Gastrocnemius medialis (tissue), 4 donors: ENCODE measurements at regions not wholly inside any gene's neighbourhood (a gene's known extent, or its start where the extent isn't known, plus 50 kb on each side); places are given as distances from the start of the nearest gene placed in this dataset.

Source experiments
- ATAC-seq, 2 donors: fragments of 150-250 bp; one replicate each; pipeline ENCODE4 v1.9.1; 2016
- DNase-seq, 2 donors: peaks; one replicate each; pipeline ENCODE4 v3.0.0-alpha.2; 2019
- H3K27ac ChIP-seq, 4 donors: fragments of 200-600 bp; sonication (generic); 1 replicate in 1 of 4; 2 replicates in 3 of 4; pipeline ENCODE4 v1.5.1; 2016 to 2018; ENCODE audit warnings: mild to moderate bottlenecking in 2 of 4, moderate library complexity in 1 of 4
- H3K27me3 ChIP-seq, 3 donors: fragments of 200-600 bp; sonication (generic) in 2 of 3; 1 replicate in 1 of 3; 2 replicates in 2 of 3; pipeline versions ENCODE4 v1.5.1 to v1.6.0; 2016 to 2019; ENCODE audit warnings: mild to moderate bottlenecking in 1 of 3, moderate library complexity in 1 of 3
- H3K36me3 ChIP-seq, 2 donors: fragments of 200-600 bp; sonication (generic) in 1 of 2; one replicate each; pipeline ENCODE4 v1.5.1; 2017 to 2018
- H3K4me1 ChIP-seq, 2 donors: fragments of 200-600 bp; sonication (generic) in 1 of 2; one replicate each; pipeline ENCODE4 v1.5.1; 2016 to 2017; ENCODE audit warnings: mild to moderate bottlenecking in 2 of 2
- H3K4me3 ChIP-seq, 4 donors: fragments of 200-600 bp; sonication (generic) in 3 of 4; 1 replicate in 1 of 4; 2 replicates in 3 of 4; pipeline ENCODE4 v1.5.1; 2016 to 2019; ENCODE audit warnings: mild to moderate bottlenecking in 2 of 4
- H3K9me3 ChIP-seq, 3 donors: fragments of 200-600 bp; sonication (generic) in 2 of 3; 1 replicate in 1 of 3; 2 replicates in 2 of 3; pipeline ENCODE4 v1.5.1; 2016 to 2019
- CTCF ChIP-seq, 5 experiments: fragments of 450-650 bp in 3 of 5; fragments of 200-600 bp in 2 of 5; sonication (generic) in 2 of 5; IDR thresholded peaks in 4 of 5; conservative IDR thresholded peaks in 1 of 5; 1 replicate in 4 of 5; 2 replicates in 1 of 5; pipeline ENCODE4 v1.5.1; 2016 to 2019; ENCODE audit warnings: antibody characterized with exemption in 5 of 5, mild to moderate bottlenecking in 3 of 5, moderate library complexity in 3 of 5
- POLR2A ChIP-seq, 2 donors: fragments of 450-650 bp; IDR thresholded peaks; one replicate each; pipeline ENCODE4 v1.6.1; 2017; ENCODE audit warnings: antibody characterized with exemption in 2 of 2, mild to moderate bottlenecking in 2 of 2, moderate library complexity in 2 of 2
- in situ Hi-C, 4 donors: fragments of 200-750 bp; cut with MboI; loops; one replicate each; pipeline versions ENCODE4 v1.15.0 to v1.8.0; 2017; ENCODE audit warnings: low sequenced_read_pairs in 4 of 4
- intact Hi-C: fragments of 100-400 bp; cut with DNase I; formaldehyde crosslinking; loops from one replicate; pipeline ENCODE4 v1.15.1; 2023; ENCODE audit warnings: low total_unique reads

DNA sequence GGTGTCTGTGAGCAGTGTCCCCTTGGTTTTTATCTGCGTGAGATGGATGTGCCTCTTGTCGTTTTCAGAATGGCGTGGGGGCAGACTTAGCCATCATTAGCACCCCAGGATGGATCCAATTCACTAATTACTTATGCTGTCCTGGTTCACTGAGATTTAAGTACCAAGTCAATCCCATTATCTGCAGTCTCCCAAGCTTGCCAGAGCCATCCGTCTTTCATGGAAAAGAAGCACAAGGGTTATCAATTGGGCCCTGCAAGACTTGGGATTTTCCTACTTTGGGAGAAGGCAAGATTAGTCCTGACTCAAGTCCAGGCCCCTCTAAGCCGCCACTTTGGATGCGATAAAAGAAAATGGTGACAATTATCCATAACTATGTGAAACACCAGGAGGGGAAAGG, 404.0 kb downstream of the TMEM182 start:
- H3K27me3 ChIP-seq: no peaks in the 10 kb centered on the region
- H3K4me3 ChIP-seq: no peak overlapping the region
- H3K36me3 ChIP-seq: no peaks in the 10 kb centered on the region
- in situ Hi-C loops (no loop called here), intact Hi-C loops (loop anchor here (10.0 kb wide), 1 partner anchor 1709 kb away; no protein-coding TSS in a partner anchor)
- DNase-seq (no peak), ATAC-seq (no peak)
- no peaks in the 10 kb centered on the region for H3K9me3 ChIP-seq
- TF ChIP-seq CTCF (IDR thresholded peaks at IDR 0.05 in 4 of 5, conservative IDR thresholded peaks at IDR 0.05 in 1 of 5): no peak
- TF ChIP-seq POLR2A (IDR thresholded peaks at IDR 0.05): no peak
- H3K4me1 ChIP-seq: no peaks in the 10 kb centered on the region
- H3K27ac ChIP-seq: no peak overlapping the region

DNA sequence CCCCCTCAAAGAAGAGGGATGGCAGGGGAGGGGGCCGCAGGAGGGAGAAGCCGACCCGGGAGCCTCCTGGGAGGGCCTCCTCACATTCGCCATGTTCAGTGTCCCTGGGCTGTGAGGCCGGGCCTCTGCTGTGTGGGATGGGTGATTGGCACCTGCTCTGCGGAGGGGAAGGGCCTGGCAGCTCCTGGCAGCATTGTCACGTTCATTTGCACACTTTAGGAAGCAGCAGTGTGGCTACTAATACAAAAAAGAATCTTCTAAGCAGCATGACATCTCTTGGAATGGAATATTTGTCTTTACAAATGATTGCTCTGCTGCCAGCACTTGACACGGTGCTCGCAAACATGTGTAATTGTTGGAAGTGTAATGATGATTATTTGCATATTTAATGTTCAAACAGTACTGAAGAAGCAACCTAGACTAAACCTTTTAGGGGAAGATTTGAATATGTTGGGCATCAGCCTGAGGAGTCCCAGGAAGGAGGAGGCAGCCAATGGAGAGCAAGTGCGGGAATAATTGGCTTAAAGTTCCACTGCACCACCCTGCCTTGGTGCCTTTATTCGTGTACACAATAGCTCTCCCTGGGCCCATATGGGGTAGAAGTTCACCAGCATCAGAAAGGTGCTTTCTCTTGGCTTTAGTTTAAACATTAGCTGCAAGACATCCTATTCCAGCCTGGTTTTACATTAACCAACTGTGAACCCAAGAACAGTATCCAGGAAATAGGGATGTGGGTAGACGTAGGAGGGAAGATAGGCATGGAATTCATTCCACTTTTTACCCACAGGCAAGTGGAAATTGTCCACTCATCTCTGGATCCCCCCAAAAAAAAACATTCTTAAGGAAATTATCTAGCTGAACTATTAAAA, 404.9 kb downstream of the TMEM182 start:
- H3K27ac ChIP-seq: no peak overlapping the region
- in situ Hi-C loops (no loop called here), intact Hi-C loops (loop anchor here (10.0 kb wide), 1 partner anchor 1708 kb away; no protein-coding TSS in a partner anchor)
- H3K4me1 ChIP-seq: no peaks in the 10 kb centered on the region
- ATAC-seq (no peak), DNase-seq (no peak)
- no peak overlapping the region for H3K4me3 ChIP-seq
- H3K9me3 ChIP-seq: no peaks in the 10 kb centered on the region
- TF ChIP-seq POLR2A (IDR thresholded peaks at IDR 0.05): no peak
- no peak for TF ChIP-seq CTCF (IDR thresholded peaks at IDR 0.05 in 4 of 5, conservative IDR thresholded peaks at IDR 0.05 in 1 of 5)
- H3K27me3 ChIP-seq: no peaks in the 10 kb centered on the region
- H3K36me3 ChIP-seq: no peaks in the 10 kb centered on the region

GRCh38 chr2:103167599-103167998, 405.8 kb downstream of the TMEM182 start:
- no peak overlapping the region for H3K27ac ChIP-seq
- DNase-seq (no peak), ATAC-seq (no peak)
- H3K36me3 ChIP-seq: no peaks in the 10 kb centered on the region
- H3K4me1 ChIP-seq: no peaks in the 10 kb centered on the region
- no peaks in the 10 kb centered on the region for H3K27me3 ChIP-seq
- H3K9me3 ChIP-seq: no peaks in the 10 kb centered on the region
- intact Hi-C loops (loop anchor here (10.0 kb wide), 1 partner anchor 1707 kb away; no protein-coding TSS in a partner anchor), in situ Hi-C loops (no loop called here)
- no peak overlapping the region for H3K4me3 ChIP-seq
- no peak for TF ChIP-seq POLR2A (IDR thresholded peaks at IDR 0.05)
- TF ChIP-seq CTCF (IDR thresholded peaks at IDR 0.05 in 4 of 5, conservative IDR thresholded peaks at IDR 0.05 in 1 of 5): no peak

- H3K4me1 ChIP-seq: no peaks in the 10 kb centered on the region
- H3K36me3 ChIP-seq: no peaks in the 10 kb centered on the region
- ATAC-seq (no peak), DNase-seq (no peak)
- in situ Hi-C loops: no loop called here
- no peaks in the 10 kb centered on the region for H3K27me3 ChIP-seq
- H3K27ac ChIP-seq: no peak overlapping the region
- no peak for TF ChIP-seq CTCF (IDR thresholded peaks at IDR 0.05 in 4 of 5, conservative IDR thresholded peaks at IDR 0.05 in 1 of 5)
- no peak for TF ChIP-seq POLR2A (IDR thresholded peaks at IDR 0.05)
- intact Hi-C loops: loop anchor here (10.0 kb wide), 1 partner anchor 1705 kb away; no protein-coding TSS in a partner anchor
- H3K9me3 ChIP-seq: no peaks in the 10 kb centered on the region
- H3K4me3 ChIP-seq: no peak overlapping the region
Observed at GRCh38 chr2:103169861-103170260, 408.0 kb downstream of the TMEM182 start.
